GM18499 (cell line): ENCODE measurements at regions not wholly inside any gene's neighbourhood (a gene's known extent, or its start where the extent isn't known, plus 50 kb on each side); places are given as distances from the start of the nearest gene placed in this dataset.
"Not testable (repeated sequence)": the region's sequence is repeated elsewhere in the genome, so short reads cannot be mapped to it uniquely, and the experiment has no call there.

Source experiments
- ATAC-seq: cut with Tn5 transposase; IDR thresholded peaks from one replicate; pipeline ENCODE4 v1.9.1; 2021; ENCODE audit warnings: moderate number of reproducible peaks; ENCODE audit not compliant: insufficient read depth, unreplicated experiment

- ATAC-seq = no peak
These were observed 66.5 kb upstream of the PPP2R2D start for GRCh38 chr10:131834152-131834810.

- ATAC-seq = no peak
These were observed 61.7 kb upstream of the PPP2R2D start for GRCh38 chr10:131838966-131839742.

- not testable (repeated sequence) for ATAC-seq
These were observed 60.7 kb upstream of the PPP2R2D start for GRCh38 chr10:131839880-131840787.

DNA sequence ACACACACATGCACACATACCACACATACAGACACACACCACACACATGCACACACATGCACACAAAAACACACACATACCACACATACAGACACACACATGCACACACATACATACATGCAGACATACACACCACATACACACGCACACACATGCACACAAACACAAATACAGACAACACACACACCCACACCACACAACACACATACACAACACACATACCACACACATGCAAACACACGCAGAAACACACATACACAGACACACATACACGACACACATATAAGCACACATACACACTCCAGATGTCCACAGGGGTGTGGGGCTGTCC, 60.1 kb upstream of the PPP2R2D start:
- no peak for ATAC-seq

GRCh38 chr10:131841131-131841660, 59.6 kb upstream of the PPP2R2D start:
- ATAC-seq = no peak

DNA sequence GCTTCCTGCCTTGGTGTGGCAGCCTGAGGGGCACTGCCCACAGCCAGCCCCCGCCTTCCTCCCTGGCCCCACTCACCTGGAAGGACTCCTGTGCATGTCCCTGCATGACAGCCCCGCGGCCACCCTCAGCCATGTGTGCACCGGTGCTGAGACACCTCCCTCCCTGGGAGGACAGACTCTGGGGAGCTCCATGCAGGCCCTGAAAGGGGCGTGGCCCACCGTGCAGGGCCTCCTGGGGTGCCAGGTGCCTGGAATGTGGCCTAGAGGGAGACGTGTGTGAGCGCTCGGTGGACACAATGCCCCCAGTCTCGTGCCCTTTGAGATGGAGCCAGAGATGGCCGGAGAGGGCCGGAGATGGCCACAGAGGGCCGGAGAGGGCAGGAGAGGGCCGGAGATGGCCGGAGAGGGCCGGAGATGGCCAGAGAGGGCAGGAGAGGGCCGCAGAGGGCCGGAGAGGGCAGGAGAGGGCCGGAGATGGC, 59.1 kb upstream of the PPP2R2D start:
- no peak for ATAC-seq

DNA sequence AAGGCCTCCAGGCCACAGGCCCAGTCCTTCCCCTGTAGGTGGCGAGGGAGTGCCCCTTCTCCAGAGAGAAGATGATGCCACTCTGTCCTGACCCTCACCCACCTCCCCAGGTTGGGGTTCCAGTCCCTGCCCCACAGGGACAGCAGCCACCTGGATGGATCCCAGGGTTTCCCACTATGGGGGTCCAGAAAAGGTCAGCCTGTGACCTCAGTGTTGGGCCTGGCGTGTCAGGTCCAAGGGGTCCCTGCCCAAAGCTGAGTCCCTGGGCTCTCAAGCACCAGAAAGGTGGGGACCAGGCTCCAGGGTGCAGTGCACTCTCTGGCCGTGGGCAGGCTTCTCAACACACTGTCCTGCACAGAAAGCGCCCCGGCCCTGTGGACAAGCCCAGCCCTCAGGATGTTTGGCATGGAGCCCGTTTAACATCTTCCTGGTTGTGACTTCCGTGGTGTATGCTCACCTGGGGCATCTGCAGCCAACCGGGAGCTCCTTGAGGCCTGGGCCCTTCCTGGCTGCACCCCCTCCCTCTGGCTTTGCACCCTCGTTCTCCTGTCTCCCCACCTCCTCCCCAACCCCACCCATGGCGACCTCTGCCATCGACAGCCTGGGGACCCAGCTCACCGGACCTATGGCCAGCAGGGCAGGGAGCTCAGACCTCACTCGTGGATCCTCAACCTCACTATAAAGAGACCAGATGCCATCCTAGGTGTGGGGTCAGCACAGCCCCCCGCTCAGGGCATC, 58.3 kb upstream of the PPP2R2D start:
- ATAC-seq = no peak

- ATAC-seq = no peak
These were observed 57.7 kb upstream of the PPP2R2D start for GRCh38 chr10:131843089-131843595.

GRCh38 chr10:131843881-131844284, 56.9 kb upstream of the PPP2R2D start:
- no peak for ATAC-seq

DNA sequence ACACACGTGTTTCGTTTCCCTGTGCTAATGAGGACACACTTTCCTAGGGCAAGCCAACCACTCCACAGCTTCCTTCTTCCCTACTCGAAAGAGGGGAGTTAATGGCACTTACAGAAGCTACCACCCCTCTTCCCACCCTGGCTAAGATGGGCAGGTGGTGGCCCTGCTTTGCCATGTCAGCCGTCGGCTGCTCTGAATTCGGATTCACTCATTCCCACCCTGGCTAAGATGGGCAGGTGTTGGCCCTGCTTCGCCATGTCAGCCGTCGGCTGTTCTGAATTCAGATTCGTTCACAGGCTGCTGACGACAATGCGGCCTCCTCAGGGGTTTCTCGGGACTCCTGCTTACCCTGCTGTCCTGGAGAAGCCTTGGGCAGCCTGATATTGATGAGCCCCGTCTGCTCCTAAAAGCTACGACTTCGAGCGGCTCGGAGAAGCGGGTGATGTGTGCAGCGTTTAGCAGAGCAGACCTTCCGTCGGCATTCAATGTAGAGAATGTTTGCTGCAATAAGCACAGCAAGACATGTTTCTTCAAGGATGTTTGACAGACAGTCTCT, 56.2 kb upstream of the PPP2R2D start:
- no peak for ATAC-seq

- no peak for ATAC-seq
These were observed 55.1 kb upstream of the PPP2R2D start for GRCh38 chr10:131845505-131846239.

- no peak for ATAC-seq
These were observed 54.3 kb upstream of the PPP2R2D start for GRCh38 chr10:131846240-131847101.

- no peak for ATAC-seq
These were observed 53.5 kb upstream of the PPP2R2D start for GRCh38 chr10:131847241-131847783.

DNA sequence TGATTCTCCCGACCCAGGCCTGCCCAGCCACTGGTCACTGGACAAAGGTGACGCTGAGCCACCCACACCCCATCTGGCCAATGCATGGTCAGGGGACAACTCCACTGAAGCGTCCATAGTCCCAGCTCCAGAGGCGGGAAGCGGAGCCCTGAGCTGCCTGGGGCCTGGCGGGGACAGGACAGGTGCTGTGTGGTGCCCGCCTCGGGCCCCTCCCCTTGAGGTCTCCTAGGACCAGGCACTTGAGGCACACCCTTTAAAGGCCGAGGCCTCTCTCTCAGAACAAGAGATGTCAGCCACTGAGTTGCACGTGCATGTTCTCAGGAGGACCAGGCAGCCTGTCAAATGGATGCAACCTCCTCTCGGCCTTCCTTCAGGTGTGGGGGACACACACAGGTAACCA, 52.5 kb upstream of the PPP2R2D start:
- ATAC-seq = no peak

DNA sequence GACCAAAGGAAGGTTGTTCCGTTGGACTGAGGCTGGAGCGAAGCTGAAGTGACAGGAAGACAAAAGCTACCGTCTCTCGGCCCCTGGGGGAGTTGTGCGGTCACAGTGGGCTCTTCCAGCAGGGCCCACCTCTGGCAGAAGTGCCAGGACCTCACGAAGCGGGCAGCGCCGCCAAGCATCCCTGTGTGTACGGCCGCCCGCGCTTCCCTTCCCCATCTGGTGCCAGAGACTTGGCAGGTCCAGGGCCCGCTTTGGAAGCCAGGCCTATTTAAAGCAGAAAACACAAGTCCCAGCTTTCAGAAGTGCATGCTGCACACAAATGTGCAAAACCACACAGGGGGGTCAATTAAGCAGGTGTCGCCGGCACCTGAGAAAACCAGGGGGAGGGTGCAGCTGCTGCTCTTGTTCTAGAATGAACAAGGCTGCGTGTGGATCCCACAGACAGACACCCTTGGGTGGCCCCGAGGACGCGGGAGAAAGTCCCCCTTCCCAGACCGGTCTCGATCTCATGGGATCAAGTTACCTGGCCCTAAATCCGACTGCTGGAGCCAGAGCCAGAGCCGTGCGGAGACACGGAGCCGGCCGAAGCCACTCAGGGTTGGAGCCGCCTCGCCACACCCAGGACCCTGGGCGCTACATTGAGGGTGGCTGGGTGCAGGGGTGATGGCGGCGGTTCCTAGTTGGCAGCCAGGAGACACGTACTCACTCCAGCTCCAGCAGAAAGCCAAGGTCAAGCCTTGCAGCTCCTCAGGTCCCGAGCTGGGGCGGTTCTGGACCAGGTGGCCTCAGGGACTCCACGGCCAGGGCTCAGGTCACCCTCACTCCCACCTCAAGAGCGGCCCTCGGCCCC, 51.8 kb upstream of the PPP2R2D start:
- ATAC-seq = no peak

DNA sequence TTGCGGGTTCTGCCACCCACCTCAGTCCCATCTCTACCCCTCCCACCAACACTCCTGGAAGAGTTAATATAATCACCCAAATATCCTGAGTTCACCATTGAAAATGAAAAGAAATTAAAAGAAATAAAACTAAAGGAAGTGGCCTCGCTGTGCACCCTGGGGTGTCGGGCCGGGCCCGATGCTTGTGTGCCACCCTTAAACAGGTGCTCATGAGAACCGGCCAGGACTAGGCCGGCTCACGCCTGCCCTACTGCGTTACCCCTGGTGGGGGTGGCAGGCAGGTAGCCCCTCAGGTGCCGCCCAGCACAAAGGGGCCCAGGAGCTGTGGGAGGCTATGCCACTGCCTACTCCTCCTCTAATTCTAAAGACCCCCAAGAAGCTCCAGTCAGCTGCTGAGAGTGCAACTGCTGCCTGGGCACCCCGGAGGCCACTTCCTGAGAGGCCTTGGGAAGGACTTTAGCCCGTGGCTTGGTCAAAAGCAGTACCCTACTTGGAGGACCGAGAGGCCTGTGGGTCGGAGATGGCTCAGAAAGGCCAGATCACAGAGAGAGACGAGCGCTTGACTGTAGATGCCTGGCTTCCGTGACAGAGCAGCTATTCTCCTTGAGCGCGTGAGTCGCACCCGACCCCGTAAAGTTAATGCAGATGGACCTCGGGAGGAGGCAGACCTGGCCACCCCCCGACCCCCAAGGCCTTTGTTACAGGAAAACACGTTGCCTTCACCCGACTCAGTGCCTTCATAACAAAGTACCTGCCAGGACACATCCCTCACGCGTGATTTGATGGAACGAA, 51.0 kb upstream of the PPP2R2D start:
- ATAC-seq = no peak
